IMR-90 (cell line): ENCODE measurements at regions not wholly inside any gene's neighbourhood (a gene's known extent, or its start where the extent isn't known, plus 50 kb on each side); places are given as distances from the start of the nearest gene placed in this dataset.

Experiments used
- ATAC-seq: fragments of 200-7000 bp; cut with Tn5 transposase; 2 replicates; pipeline ENCODE4 v1.9.1; 2020; ENCODE audit warnings: low read depth, mild to moderate bottlenecking, moderate library complexity
- BruUV-seq: library from RNA; stranded (reverse); fragments of 400-500 nt; replicated peaks from 2 replicates; lab custom pipeline; 2021; lab: Mats Ljungman, UMichigan
- CTCF ChIA-PET: fragments of 300-600 bp; formaldehyde crosslinking; extraction: SDS; loops from one replicate; lab custom pipeline; 2021; ENCODE audit warnings: antibody characterized with exemption; lab: Yijun Ruan, JAX
- POLR2A ChIA-PET: fragments of 300-600 bp; sonication (Branson Sonifier 250); formaldehyde crosslinking; loops from one replicate; lab custom pipeline; 2022; ENCODE audit warnings: antibody characterized with exemption; ENCODE audit not compliant: unreplicated experiment; lab: Charles Lee
- DNase-seq: peaks from one replicate; pipeline ENCODE4 v3.0.0; 2013
- H2AFZ ChIP-seq: replicated peaks from 2 replicates; pipeline ENCODE3; 2013; ENCODE audit warnings: low read length, mild to moderate bottlenecking; ENCODE audit not compliant: poor library complexity
- H2AK5ac ChIP-seq: 2 replicates; pipeline ENCODE4 v1.6.1; 2013; ENCODE audit warnings: low read depth, low read length, inconsistent platforms
- H2AK9ac ChIP-seq: replicated peaks from 2 replicates; pipeline ENCODE3; 2013; ENCODE audit warnings: mild to moderate bottlenecking, low read depth, low read length, moderate library complexity; ENCODE audit not compliant: poor library complexity
- H2BK120ac ChIP-seq: 2 replicates; pipeline ENCODE4 v1.6.1; 2013; ENCODE audit warnings: low read depth, low read length, inconsistent platforms
- H2BK15ac ChIP-seq: 3 replicates; pipeline ENCODE4 v1.6.1; 2013; ENCODE audit warnings: low read depth, low read length, inconsistent platforms
- H2BK20ac ChIP-seq: 2 replicates; pipeline ENCODE4 v1.6.1; 2013; ENCODE audit warnings: low read depth, mild to moderate bottlenecking, inconsistent platforms, low read length, moderate library complexity
- H2BK5ac ChIP-seq: 2 replicates; pipeline ENCODE4 v1.6.1; 2013; ENCODE audit warnings: mild to moderate bottlenecking, low read depth, low read length, inconsistent platforms; ENCODE audit not compliant: poor library complexity, severe bottlenecking
- H3K14ac ChIP-seq: replicated peaks from 2 replicates; pipeline ENCODE4 v1.6.1; 2013; ENCODE audit warnings: low read depth, low read length, inconsistent platforms
- H3K18ac ChIP-seq: 2 replicates; pipeline ENCODE4 v1.6.1; 2013; ENCODE audit warnings: low read depth, low read length, control low read depth
- H3K23ac ChIP-seq: 2 replicates; pipeline ENCODE4 v1.6.1; 2013; ENCODE audit warnings: low read depth, low read length, inconsistent platforms
- H3K27ac ChIP-seq: 2 replicates; pipeline ENCODE4 v1.5.1; 2013; ENCODE audit warnings: mild to moderate bottlenecking, control low read depth, low read length; ENCODE audit not compliant: insufficient read depth
- H3K27me3 ChIP-seq: 2 replicates; pipeline ENCODE4 v1.6.1; 2013; ENCODE audit warnings: low read length; ENCODE audit not compliant: control insufficient read depth, insufficient read depth
- H3K36me3 ChIP-seq: 2 replicates; pipeline ENCODE4 v1.6.1; 2013; ENCODE audit warnings: low read length, mixed read lengths; ENCODE audit not compliant: control insufficient read depth, insufficient read depth
- H3K4ac ChIP-seq: 2 replicates; pipeline ENCODE4 v1.6.1; 2013; ENCODE audit warnings: low read depth, low read length, inconsistent platforms
- H3K4me1 ChIP-seq: 2 replicates; pipeline ENCODE4 v1.6.1; 2013; ENCODE audit warnings: low read length, mixed read lengths; ENCODE audit not compliant: control insufficient read depth, insufficient read depth
- H3K4me2 ChIP-seq: 2 replicates; pipeline ENCODE4 v1.6.1; 2013; ENCODE audit warnings: low read depth, mild to moderate bottlenecking, control low read depth, low read length, moderate library complexity
- H3K4me3 ChIP-seq: 2 replicates; pipeline ENCODE4 v1.5.1; 2013; ENCODE audit warnings: low read depth, mild to moderate bottlenecking, control low read depth, low read length, moderate library complexity; ENCODE audit not compliant: insufficient read depth
- H3K56ac ChIP-seq: 2 replicates; pipeline ENCODE4 v1.6.1; 2013; ENCODE audit warnings: low read length, inconsistent platforms; ENCODE audit not compliant: insufficient read depth; ENCODE audit errors: extremely low read depth
- H3K79me1 ChIP-seq, 2 experiments: 2 replicates each; pipeline ENCODE4 v1.6.1; 2013; ENCODE audit warnings: low read length in 2 of 2, inconsistent platforms in 1 of 2, low read depth in 1 of 2
- H3K9ac ChIP-seq: 2 replicates; pipeline ENCODE4 v1.6.1; 2013; ENCODE audit warnings: low read depth, low read length, control low read depth
- H3K9me1 ChIP-seq: 2 replicates; pipeline ENCODE4 v1.6.1; 2013; ENCODE audit warnings: low read length, inconsistent platforms; ENCODE audit not compliant: insufficient read depth
- H3K9me3 ChIP-seq: 2 replicates; pipeline ENCODE4 v1.6.1; 2013; ENCODE audit warnings: low read length; ENCODE audit not compliant: control insufficient read depth, insufficient read depth
- H4K20me1 ChIP-seq: 2 replicates; pipeline ENCODE4 v1.6.1; 2013; ENCODE audit warnings: low read length, inconsistent platforms; ENCODE audit not compliant: insufficient read depth
- H4K5ac ChIP-seq: 2 replicates; pipeline ENCODE4 v1.6.1; 2013; ENCODE audit warnings: mild to moderate bottlenecking, low read depth, low read length, control low read depth
- H4K8ac ChIP-seq, 2 experiments: 2 replicates each; pipeline ENCODE4 v1.6.1; 2013; ENCODE audit warnings: low read depth in 2 of 2, low read length in 2 of 2, control low read depth in 1 of 2, inconsistent platforms in 1 of 2
- H4K91ac ChIP-seq: 2 replicates; pipeline ENCODE4 v1.6.1; 2013; ENCODE audit warnings: low read depth, low read length, inconsistent platforms; ENCODE audit not compliant: insufficient read depth
- BHLHE40 ChIP-seq: fragments of 150-350 bp; IDR thresholded peaks from 2 replicates; pipeline ENCODE4 v1.6.1; 2016; ENCODE audit warnings: mild to moderate bottlenecking, low read depth, low read length
- CEBPB ChIP-seq: IDR thresholded peaks from 2 replicates; pipeline ENCODE4 v1.6.1; 2012; ENCODE audit warnings: low read depth, low read length, improper control_type of control experiment
- ELK1 ChIP-seq: fragments of 150-350 bp; IDR thresholded peaks from 2 replicates; pipeline ENCODE4 v1.6.1; 2016; ENCODE audit warnings: low read depth, mild to moderate bottlenecking, low read length, moderate library complexity, borderline replicate concordance
- FOS ChIP-seq: fragments of 150-350 bp; IDR thresholded peaks from 2 replicates; pipeline ENCODE4 v1.6.1; 2016; ENCODE audit warnings: low read depth, low read length
- MAFK ChIP-seq: IDR thresholded peaks from 2 replicates; pipeline ENCODE4 v1.6.1; 2012; ENCODE audit warnings: low read depth, low read length, improper control_type of control experiment
- MAZ ChIP-seq: IDR thresholded peaks from 2 replicates; pipeline ENCODE4 v1.6.1; 2012; ENCODE audit warnings: low read depth, mild to moderate bottlenecking, low read length, improper control_type of control experiment, moderate library complexity, borderline replicate concordance
- MXI1 ChIP-seq: IDR thresholded peaks from 2 replicates; pipeline ENCODE4 v1.6.1; 2012; ENCODE audit warnings: low read depth, mild to moderate bottlenecking, low read length, moderate library complexity, borderline replicate concordance
- POLR2A ChIP-seq: IDR thresholded peaks from 2 replicates; pipeline ENCODE4 v1.6.1; 2012; ENCODE audit warnings: mild to moderate bottlenecking, low read depth, low read length
- RAD21 ChIP-seq: IDR thresholded peaks from 2 replicates; pipeline ENCODE4 v1.6.1; 2012; ENCODE audit warnings: low read length, improper control_type of control experiment
- RCOR1 ChIP-seq: IDR thresholded peaks from 2 replicates; pipeline ENCODE4 v1.6.1; 2012; ENCODE audit warnings: mild to moderate bottlenecking, low read length, improper control_type of control experiment; ENCODE audit not compliant: insufficient replicate concordance
- RFX5 ChIP-seq: IDR thresholded peaks from 2 replicates; pipeline ENCODE4 v1.8.0; 2012; ENCODE audit warnings: low read depth, mild to moderate bottlenecking, low read length, moderate library complexity
- SMC3 ChIP-seq: fragments of 150-350 bp; IDR thresholded peaks from 2 replicates; pipeline ENCODE4 v1.6.1; 2016; ENCODE audit warnings: low read depth, mild to moderate bottlenecking, antibody characterized with exemption, low read length, moderate library complexity
- USF2 ChIP-seq: fragments of 150-350 bp; IDR thresholded peaks from 2 replicates; pipeline ENCODE4 v1.6.1; 2017; ENCODE audit warnings: mild to moderate bottlenecking, antibody characterized with exemption, low read length, low read depth
- WGBS, 2 experiments: methylation state at CpG; one replicate each; pipeline versions ENCODE4 v1.1.5 to v1.1.7; 2013; ENCODE audit warnings: missing lambda C conversion rate in 2 of 2; ENCODE audit not compliant: insufficient read length in 1 of 2; ENCODE audit errors: extremely low coverage in 2 of 2; 5-methylcytosine and 5-hydroxymethylcytosine counted together
- dilution Hi-C: fragments of 300-500 bp; cut with HindIII; formaldehyde crosslinking; loops from one replicate; pipeline ENCODE4 v1.14.3; 2018; ENCODE audit warnings: low sequenced_read_pairs; ENCODE audit not compliant: unreplicated experiment
- in situ Hi-C: fragments of 300-500 bp; cut with MboI; formaldehyde crosslinking; loops from 3 replicates; pipeline ENCODE4 v1.14.3; 2019; ENCODE audit warnings: low sequenced_read_pairs, inconsistent platforms, mixed read lengths
- intact Hi-C: fragments of 100-400 bp; cut with micrococcal nuclease; formaldehyde crosslinking; loops from 2 replicates; pipeline ENCODE4 v1.10.0; 2022

GRCh38 chr11:69959461-69959860, 118.7 kb upstream of the ANO1 start:
- dilution Hi-C loops = no loop called here
- Histone ChIP-seq H4K5ac (no peak overlapping the region; the same call in 1 of the 2 replicates), H3K9me1 (peaks cover 17% of the 10 kb centered on the region), H3K23ac (no peak overlapping the region), H3K27ac (no peak overlapping the region), H3K79me1 (0 out of 4 replicates have a peak, but pooled peaks cover 0 to 4% of the 10 kb centered on the region in 2 experiments), H4K8ac (no peak overlapping the region; a peak in 1 of 4 replicates), H4K91ac (peak overlapping the region; percentile 68; the same call in 1 of the 2 replicates), H2BK120ac (peak overlapping the region; percentile 90), H3K36me3 (no peaks in the 10 kb centered on the region), H3K14ac (peak overlapping the region; percentile 89; the same call in 1 of the 2 replicates), H2BK5ac (no peak overlapping the region), H2AFZ (no peak overlapping the region), H3K56ac (no peak overlapping the region), H2BK15ac (peak overlapping the region; percentile 94; the same call in 1 of the 3 replicates), H3K4me2 (no peak overlapping the region), H3K4me1 (peaks cover 35% of the 10 kb centered on the region), H3K27me3 (no peaks in the 10 kb centered on the region), H4K20me1 (no peaks in the 10 kb centered on the region), H3K4ac (peak overlapping the region; percentile 98), H2AK5ac (peak overlapping the region; percentile 96; the same call in 1 of the 2 replicates), H3K9me3 (no peaks in the 10 kb centered on the region), H2AK9ac (peak overlapping the region; percentile 44), H3K18ac (no peak overlapping the region; the same call in 1 of the 2 replicates), H3K9ac (no peak overlapping the region), H3K4me3 (no peak overlapping the region), H2BK20ac (peak overlapping the region; percentile 92)
- 100% methylated on average over 1 of the region's 8 CpGs; no CpG with 5 or more reads in 1 of the 2 experiments for WGBS, 2 experiments
- CTCF ChIA-PET = no interaction called here
- POLR2A ChIA-PET = no interaction called here
- no peak for DNase-seq
- no peak for TF ChIP-seq POLR2A
- TF ChIP-seq ELK1 = no peak
- TF ChIP-seq MAFK = no peak
- no peak for TF ChIP-seq CEBPB
- no peak for TF ChIP-seq BHLHE40
- no peak for TF ChIP-seq SMC3
- TF ChIP-seq RFX5 = no peak
- no peak for TF ChIP-seq RCOR1
- no peak for TF ChIP-seq MAZ
- no peak for TF ChIP-seq RAD21
- TF ChIP-seq USF2 = no peak
- no peak for TF ChIP-seq MXI1
- no peak for TF ChIP-seq FOS
- intact Hi-C loops = no loop called here
- no TSS peak for BruUV-seq
- in situ Hi-C loops = no loop called here
- no peak for ATAC-seq
